ENCODE measurements at regions not wholly inside any gene's neighbourhood (a gene's known extent, or its start where the extent isn't known, plus 50 kb on each side); places are given as distances from the start of the nearest gene placed in this dataset.

DNA sequence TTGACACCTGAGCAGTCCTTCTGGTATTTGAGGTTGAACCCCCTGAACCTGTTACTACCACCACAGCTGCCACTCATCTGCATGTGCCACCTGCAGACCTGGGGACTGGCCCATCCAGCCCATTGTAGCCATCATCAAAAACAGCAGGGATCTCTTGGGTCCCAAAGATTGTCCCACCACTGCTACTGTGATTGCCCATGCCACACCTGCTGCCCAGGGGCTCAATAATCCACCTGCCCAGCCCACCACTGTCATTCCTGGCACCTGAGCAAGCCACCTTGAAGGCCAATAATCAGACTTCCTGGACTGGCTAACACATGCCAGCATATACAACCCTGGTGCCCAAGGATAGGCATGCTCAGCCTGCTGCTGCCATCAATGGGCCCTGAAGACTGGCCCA lies 327.6 kb downstream of the CYRIA start:
- Histone ChIP-seq H3K4me1 (replicated peaks in 1 of 4; ENCODE audit: control insufficient read depth in 3 of 4, insufficient read depth in 4 of 4, low read length in 3 of 4) (peaks cover 0 to 3% (median 0%) of the 10 kb centered on the region in 4 experiments; a peak in 2 of 7 replicates), H2BK12ac (ENCODE audit: low read depth, low read length) (no peak overlapping the region), H3K27ac (ENCODE audit: low read depth, low read length) (no peak overlapping the region), H2BK120ac (replicated peaks; ENCODE audit: low read depth, low read length) (no peak overlapping the region), H3K14ac (ENCODE audit: insufficient read length) (no peak overlapping the region), H4K91ac (replicated peaks; ENCODE audit: insufficient read length, low read length) (no peak overlapping the region), H3K36me3 (ENCODE audit: control insufficient read depth in 2 of 4, insufficient read depth in 4 of 4, low read length in 3 of 4) (no peaks in the 10 kb centered on the region), H3K4me3 (ENCODE audit: extremely low read depth in 1 of 4, insufficient read depth in 2 of 4, low read depth in 3 of 4, low read length in 4 of 4) (no peak overlapping the region), H2BK5ac (ENCODE audit: low read depth, low read length) (no peak overlapping the region), H3K18ac (ENCODE audit: extremely low read depth, low read length) (no peak overlapping the region), H3K79me2 (ENCODE audit: control insufficient read depth in 1 of 2, insufficient read depth in 2 of 2, low read length in 2 of 2) (no peaks in the 10 kb centered on the region), H3K4me2 (ENCODE audit: insufficient read depth in 1 of 2, low read depth in 2 of 2, low read length in 2 of 2) (no peak overlapping the region), H3K9ac (replicated peaks in 1 of 4; ENCODE audit: extremely low read depth in 1 of 4, low read depth in 3 of 4, low read length in 3 of 4) (no peak overlapping the region), H3K4ac (replicated peaks; ENCODE audit: insufficient read length, low read depth, low read length) (no peak overlapping the region), H2AFZ (ENCODE audit: low read length) (no peak overlapping the region), H4K20me1 (replicated peaks in 1 of 2; ENCODE audit: control insufficient read depth in 1 of 2, insufficient read depth in 2 of 2, low read length in 2 of 2) (no peaks in the 10 kb centered on the region), H3K56ac (replicated peaks; ENCODE audit: insufficient read length, low read depth, low read length) (no peak overlapping the region), H4K5ac (ENCODE audit: insufficient read length, low read depth, low read length) (no peak overlapping the region), H3K9me3 (ENCODE audit: insufficient read depth in 2 of 2, low read depth in 1 of 2, low read length in 1 of 2) (no peaks in the 10 kb centered on the region), H3K23me2 (ENCODE audit: low read depth, low read length) (no peaks in the 10 kb centered on the region), H3K27me3 (replicated peaks in 1 of 4; ENCODE audit: control insufficient read depth in 3 of 4, extremely low read depth in 1 of 4, insufficient read depth in 3 of 4, low read length in 3 of 4) (peaks cover 0 to 2% (median 0%) of the 10 kb centered on the region in 4 experiments; a peak in 1 of 7 replicates), H3K79me1 (ENCODE audit: low read depth, low read length) (no peaks in the 10 kb centered on the region), H2BK15ac (ENCODE audit: low read length) (no peak overlapping the region), H2AK5ac (ENCODE audit: low read depth, low read length) (no peak overlapping the region), H2BK20ac (ENCODE audit: low read length) (no peak overlapping the region), H4K8ac (ENCODE audit: extremely low read depth, insufficient read depth, low read length) (no peak overlapping the region), H3K23ac (ENCODE audit: insufficient read length) (no peak overlapping the region)
- ChIA-PET CTCF (ENCODE audit: partially characterized antibody) (no interaction called here), POLR2A (ENCODE audit: partially characterized antibody) (no interaction called here)
- TF ChIP-seq KDM1A (IDR thresholded peaks at IDR 0.05; ENCODE audit: borderline replicate concordance, low read length) = no peak
- TF ChIP-seq, protein P1, sequence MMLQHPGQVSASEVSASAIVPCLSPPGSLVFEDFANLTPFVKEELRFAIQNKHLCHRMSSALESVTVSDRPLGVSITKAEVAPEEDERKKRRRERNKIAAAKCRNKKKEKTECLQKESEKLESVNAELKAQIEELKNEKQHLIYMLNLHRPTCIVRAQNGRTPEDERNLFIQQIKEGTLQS (IDR thresholded peaks at IDR 0.05; ENCODE audit: insufficient read depth, low read depth, low read length) = no peak
- no peak for DNase-seq (ENCODE audit: low read depth in 1 of 2, low spot score in 2 of 2)
- no peak for FAIRE-seq

Measured in H1 (cell line).